GM20000 (cell line): ENCODE measurements at regions not wholly inside any gene's neighbourhood (a gene's known extent, or its start where the extent isn't known, plus 50 kb on each side); places are given as distances from the start of the nearest gene placed in this dataset.

Experiments used
- DNase-seq: peaks from one replicate; pipeline ENCODE4 v3.0.0; 2012; ENCODE audit warnings: low spot score
- TF ChIP-seq, protein P1 (sequence below): IDR thresholded peaks from 2 replicates; pipeline ENCODE4 v1.5.1; 2012; ENCODE audit warnings: mild to moderate bottlenecking, control low read depth; ENCODE audit errors: extremely low read depth, missing control alignments

DNA sequence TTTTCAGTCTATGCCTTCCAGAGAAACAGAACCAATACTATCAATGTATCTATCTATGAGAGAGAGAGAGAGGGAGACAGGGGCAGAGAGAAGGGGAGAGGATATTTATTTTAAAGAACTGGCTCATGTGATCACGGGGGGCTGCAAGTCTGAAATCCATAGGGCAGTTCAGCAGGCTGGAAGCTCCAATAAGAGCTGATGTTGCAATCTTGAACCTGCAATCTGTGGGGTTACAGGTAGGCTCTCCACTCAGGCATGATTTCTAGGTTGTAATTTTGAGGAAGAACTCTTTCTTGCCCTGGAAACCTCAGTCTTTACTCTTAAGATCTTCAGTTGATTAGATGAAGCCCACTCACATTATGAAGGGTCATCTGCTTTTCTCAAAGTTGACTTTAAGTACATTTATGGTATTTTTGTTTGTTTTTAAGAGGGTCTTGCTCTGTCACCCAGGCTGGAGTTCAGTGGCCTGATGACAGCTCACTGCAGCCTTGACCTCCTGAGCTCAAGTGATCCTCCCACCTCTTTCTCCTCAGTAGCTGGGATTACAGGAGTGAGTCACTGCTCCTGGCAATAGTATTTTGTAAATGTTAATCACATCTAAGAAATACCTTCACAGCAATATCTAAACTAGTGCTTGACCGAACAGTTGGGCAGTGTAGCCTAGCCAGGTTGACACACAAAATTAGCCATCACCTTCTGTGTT is 376.4 kb downstream of the FGF9 start:
- TF ChIP-seq, protein P1, sequence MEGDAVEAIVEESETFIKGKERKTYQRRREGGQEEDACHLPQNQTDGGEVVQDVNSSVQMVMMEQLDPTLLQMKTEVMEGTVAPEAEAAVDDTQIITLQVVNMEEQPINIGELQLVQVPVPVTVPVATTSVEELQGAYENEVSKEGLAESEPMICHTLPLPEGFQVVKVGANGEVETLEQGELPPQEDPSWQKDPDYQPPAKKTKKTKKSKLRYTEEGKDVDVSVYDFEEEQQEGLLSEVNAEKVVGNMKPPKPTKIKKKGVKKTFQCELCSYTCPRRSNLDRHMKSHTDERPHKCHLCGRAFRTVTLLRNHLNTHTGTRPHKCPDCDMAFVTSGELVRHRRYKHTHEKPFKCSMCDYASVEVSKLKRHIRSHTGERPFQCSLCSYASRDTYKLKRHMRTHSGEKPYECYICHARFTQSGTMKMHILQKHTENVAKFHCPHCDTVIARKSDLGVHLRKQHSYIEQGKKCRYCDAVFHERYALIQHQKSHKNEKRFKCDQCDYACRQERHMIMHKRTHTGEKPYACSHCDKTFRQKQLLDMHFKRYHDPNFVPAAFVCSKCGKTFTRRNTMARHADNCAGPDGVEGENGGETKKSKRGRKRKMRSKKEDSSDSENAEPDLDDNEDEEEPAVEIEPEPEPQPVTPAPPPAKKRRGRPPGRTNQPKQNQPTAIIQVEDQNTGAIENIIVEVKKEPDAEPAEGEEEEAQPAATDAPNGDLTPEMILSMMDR = no peak
- no peak for DNase-seq

DNA sequence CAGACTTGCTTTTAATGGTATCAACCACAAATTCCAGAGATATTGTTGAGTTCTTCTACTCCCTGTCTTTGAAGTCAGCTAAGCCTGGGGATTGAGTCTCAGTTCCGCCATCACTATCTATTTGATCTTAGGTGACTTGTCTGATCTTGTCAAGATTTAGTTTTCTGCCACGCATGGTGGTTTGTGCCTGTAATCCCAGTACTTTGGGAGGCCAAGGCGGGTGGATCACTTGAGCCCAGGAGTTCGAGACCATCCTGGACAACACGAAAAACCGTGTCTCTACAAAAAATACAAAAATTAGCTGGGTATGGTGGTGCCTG is 376.9 kb downstream of the FGF9 start:
- no peak for DNase-seq
- TF ChIP-seq, protein P1 = no peak

DNA sequence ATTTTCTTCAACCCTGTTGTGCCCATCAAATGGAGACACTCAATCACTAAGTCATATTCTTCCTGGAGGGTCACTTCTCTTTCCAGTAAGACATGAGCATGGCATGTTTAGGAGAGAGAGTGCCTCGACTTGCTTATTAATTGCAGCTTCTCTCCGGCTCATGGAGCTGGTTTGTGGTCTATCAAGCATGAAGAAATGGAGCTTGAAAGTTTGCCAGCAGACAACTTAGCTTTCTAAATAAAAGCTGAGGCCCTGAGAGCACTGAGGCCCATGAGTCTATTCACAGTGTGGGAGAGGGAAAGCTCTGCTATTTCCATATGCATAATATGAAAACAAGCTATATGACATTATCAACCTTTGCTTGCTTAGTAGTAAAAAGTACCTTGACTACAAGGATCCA is 378.5 kb downstream of the FGF9 start:
- no peak for DNase-seq
- TF ChIP-seq, protein P1 = no peak

DNA sequence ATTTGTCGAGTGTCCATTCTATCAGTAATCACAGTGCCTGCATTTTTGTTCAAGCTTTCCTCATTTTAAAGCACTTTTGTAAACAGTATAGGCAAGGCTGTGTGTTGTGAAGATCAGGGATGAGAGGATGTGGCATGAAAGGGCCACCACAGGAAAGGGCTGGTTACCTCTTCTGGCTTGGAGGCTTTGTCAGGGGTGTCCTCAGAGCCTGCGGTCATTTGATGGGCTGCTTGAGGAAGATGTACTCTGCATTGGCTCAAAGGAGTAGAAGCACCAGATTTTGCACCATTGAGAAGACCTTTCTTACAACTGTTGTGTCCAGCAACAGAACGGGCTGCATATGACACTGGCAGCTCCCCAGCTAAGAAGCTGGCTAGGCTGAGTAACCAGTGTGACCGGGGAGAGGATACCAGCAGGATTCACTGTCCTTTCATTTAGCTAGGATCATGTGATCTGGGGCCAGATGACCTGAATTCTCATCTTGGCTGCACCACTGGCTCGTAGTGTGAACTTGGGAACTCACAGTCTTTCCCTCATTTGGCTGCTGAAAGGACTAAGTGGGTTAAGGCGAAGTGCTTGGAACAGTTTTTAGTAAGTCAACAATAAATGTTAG is 380.2 kb downstream of the FGF9 start:
- DNase-seq = no peak
- TF ChIP-seq, protein P1 = no peak

DNA sequence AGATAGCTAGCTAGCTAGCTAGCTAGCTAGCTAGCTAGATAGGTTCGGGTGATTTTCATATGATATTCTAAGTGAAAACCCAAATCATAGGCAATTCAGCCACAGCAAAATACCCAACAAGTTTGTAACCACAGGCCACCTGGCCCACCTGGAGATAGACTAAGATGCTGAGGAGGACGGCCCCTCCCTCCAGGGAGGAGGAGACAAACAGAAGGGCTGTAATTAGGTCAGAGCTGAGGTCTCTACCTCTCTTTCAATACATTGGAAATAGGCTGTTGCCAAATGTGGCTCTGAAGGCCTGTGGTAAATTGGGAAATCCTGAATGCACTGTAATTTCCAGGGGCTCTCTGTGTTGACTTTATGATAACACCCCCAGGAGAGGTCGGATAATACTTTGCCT is 382.2 kb downstream of the FGF9 start:
- TF ChIP-seq, protein P1 = no peak
- DNase-seq = no peak

DNA sequence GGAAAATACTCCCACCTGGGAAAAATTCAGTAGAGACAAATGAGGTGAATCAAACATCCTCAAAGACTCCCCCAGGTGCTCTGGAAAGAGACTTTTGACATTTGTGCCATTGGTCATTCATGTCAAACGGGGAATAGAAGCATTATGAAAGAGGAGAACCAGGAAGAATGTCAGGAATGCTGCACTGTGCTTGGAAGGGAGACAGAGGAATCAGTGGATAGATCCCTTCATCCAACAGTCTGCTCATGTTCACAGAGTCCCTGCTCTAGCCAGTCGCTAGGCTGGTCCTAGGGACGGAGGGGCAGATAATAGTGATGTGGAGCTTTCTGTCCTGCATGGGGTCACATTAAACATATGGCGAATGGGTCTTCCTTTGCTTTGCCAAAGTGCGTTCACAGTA is 384.4 kb downstream of the FGF9 start:
- TF ChIP-seq, protein P1 = no peak
- no peak for DNase-seq

DNA sequence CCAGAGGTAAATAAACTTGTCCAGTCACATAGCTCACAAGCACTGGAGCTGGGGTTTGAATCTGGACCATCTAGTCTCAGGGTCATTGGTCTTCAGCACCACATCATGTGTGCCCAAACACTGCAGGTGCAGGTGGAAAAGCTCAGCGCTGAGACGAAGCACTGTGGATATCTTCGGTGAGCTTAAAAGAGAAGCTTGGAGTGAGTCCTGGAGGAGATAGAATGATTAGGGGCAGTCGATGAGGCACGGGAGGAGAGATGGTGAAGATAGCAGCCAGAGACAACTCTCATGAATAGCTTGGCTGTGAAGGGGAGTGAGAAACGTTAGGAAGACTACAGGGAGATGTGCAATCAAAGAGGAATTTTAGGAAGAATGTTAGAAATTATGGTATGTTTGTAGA is 389.3 kb downstream of the FGF9 start:
- no peak for DNase-seq

More for the DNA sequence above, 389.3 kb downstream of the FGF9 start:
- TF ChIP-seq, protein P1 = no peak
